Kasumi-1 (cell line): ENCODE measurements at regions not wholly inside any gene's neighbourhood (a gene's known extent, or its start where the extent isn't known, plus 50 kb on each side); places are given as distances from the start of the nearest gene placed in this dataset.
"Not testable (repeated sequence)": the region's sequence is repeated elsewhere in the genome, so short reads cannot be mapped to it uniquely, and the experiment has no call there.

ENCODE experiments used
- DNase-seq, 2 experiments: peaks; one replicate each; lab custom pipeline; 2025; lab: John Stamatoyannopoulos, UW

GRCh38 chr2:128660836-128661235 lies 342.2 kb upstream of the HS6ST1 start:
- DNase-seq: no peak

GRCh38 chr2:128661311-128661710 lies 342.6 kb upstream of the HS6ST1 start:
- no peak for DNase-seq

DNA sequence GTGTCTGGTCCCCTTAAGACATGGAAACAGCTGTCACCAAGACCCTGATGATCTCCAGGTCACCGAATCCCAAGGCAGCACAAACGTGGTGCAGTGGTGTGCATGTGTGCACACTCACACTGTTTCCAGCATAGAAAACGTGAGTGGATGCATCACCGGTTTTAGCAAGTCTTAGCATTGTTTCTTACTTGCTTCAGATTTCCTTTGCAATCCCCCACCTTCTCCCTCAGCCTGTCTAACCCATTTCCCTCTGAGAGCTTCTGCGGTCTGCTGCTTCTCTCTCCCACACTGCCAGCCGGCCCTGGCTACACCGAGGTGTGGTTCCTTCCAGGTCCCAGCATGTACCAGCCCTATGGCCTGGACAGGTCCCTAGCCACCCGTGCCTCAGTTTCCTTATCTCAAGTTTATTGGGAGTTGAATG lies 343.4 kb upstream of the HS6ST1 start:
- DNase-seq: peak; percentile 33 to 56

DNA sequence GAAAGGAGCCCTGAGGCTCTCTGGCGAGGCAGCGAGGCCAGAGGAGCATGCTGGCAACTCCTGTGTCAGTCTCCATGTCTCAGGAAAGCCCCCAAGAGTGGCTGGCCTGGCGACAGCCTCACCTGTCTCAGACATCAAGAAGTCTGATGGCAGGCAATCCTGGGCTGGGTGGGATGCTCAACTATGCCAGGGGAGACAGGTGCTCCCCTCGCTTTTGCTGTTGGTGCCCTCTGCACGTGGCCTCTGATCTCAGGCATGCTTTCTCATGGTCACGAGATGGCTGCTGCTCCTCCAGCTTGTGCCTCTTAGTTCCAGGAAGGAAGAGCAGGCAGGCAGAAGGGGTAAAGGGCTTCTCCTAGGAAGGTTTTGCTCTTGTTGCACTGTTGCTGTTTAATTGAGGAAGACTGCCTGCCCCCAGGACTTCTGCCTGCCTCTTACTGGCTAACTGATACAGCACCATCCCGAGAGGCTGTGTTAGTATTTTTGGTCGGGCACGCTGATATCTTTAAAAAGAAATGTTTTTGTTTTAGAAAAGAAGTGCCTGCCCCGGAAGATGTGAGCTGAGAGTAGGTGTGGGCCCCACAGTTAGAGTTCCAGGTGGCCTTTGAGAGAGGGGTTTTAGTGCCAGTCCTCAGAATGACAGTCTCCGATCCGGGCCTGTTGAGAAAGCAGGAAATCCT lies 344.8 kb upstream of the HS6ST1 start:
- DNase-seq: no peak

- peak in 1 of 2 experiments; percentile 11 for DNase-seq
Observed at GRCh38 chr2:128664499-128664971, 345.9 kb upstream of the HS6ST1 start.

DNA sequence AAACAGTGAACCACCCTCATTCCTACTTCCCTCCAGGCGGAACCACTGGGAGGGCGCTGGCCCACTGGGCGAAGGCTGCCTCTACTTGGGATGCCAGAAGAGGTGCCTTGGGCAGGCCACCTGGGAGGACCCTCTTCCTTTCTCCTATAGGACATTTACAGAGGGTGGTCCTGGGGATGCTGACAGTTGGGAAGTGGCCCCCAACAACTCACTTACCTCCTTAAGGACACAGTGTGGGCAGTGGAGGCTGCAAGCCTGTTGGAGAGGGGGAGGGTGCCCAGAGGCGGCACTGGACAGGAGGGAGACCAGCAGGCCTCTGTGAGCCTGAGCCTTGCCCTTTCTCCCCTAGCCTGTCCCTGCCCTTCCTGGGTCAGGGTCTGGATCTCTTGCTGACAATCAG lies 346.4 kb upstream of the HS6ST1 start:
- no peak for DNase-seq

- DNase-seq: no peak
Observed at GRCh38 chr2:128666596-128666995, 347.9 kb upstream of the HS6ST1 start.

- no peak for DNase-seq
Observed at GRCh38 chr2:128667391-128667790, 348.7 kb upstream of the HS6ST1 start.

DNA sequence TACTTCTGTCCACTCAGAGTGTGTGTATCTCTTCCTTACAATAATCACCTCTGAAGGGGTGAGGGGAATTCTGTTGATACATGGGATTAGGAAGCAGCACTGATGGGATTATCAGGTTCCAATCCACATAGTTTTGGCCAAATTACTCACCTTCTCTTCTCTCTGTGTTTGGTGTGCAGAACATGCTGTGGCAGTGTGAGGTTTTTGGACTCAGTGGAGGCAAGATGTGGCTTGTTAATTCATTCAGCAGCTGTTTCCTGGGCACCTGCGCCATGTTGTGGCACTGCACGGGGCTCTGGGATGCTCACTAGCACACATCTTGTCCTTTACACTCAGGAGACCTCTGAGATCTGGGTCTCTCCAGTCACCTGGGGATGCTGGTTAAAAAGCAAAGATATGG lies 350.3 kb upstream of the HS6ST1 start:
- no peak for DNase-seq

DNA sequence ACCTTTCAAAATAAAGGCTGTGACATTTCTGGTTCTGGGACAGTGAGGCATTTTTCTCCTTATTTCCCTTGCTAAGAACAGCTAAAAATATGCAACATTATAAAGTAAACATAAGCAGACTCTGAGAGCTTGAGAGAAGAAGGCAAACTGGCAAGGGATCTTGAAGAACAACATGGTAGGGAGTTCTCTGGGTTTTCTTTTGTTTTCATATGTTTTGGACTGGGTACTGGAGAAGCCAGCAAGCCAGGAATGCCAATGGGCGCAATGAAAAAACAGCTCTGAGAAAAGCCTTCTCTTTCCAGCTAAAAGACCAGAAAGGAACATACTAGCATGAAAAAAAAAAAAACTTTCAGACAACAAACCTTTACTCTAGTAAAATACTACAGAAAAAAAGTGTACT lies 351.4 kb upstream of the HS6ST1 start:
- no peak for DNase-seq

- DNase-seq: not testable (repeated sequence)
Observed at GRCh38 chr2:128671981-128672757, 353.5 kb upstream of the HS6ST1 start.

DNA sequence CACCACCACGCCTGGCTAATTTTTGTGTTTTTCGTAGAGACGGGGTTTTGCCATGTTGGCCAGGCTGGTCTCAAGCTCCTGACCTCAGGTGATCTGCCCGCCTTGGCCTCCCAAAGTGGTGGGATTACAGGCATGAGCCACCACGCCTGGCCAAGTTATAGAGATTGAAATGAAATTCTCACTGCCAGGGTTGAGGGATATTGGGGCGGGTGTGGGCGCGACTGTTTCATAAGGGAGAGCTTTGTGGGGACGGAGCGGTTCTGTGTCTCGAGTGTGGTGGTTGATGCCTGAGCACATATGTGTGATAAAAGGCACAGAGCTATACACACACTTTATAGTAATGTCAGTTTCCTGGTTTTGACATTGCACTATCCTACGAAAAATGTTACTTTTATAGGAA lies 361.0 kb upstream of the HS6ST1 start:
- not testable (repeated sequence) for DNase-seq

DNA sequence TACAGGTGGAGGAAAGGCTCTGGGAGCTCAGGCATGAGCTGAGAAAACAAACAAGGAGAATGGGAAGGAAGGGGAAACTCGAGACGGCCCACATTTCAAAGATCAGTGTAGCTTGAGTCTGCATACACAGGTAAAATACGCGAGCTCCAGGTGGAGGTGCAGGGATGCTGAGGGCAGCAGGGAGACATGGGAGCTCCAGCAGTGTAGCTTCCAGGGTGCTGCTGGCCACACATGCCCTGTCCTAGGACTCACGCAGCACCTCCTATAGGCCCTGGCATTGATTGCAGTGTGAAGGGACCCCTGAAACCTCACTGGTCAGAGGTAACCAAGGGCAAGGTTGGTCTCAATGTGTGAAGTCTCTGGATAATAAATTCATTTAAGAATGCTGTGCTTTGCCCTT lies 362.8 kb upstream of the HS6ST1 start:
- no peak for DNase-seq

DNA sequence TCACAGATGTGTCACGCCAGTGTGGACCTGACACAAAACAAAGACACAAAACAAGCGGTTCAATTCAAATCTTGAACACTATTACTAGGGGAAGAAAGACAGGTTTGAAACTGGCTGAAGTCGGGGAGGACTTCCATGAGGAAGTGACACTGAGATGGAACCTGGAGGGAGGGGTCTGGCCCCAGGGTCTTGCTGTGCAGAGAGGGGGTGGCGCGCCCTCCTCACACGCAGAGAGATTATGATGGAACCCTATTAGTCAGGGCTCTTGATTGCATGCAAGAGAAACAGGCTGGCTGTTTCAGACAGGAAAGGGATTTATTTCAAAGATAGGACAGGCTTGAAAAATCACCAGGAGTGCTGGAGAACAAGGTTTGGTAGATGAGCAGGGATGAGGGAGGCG lies 363.6 kb upstream of the HS6ST1 start:
- DNase-seq: no peak

GRCh38 chr2:128682729-128683284 lies 364.1 kb upstream of the HS6ST1 start:
- no peak for DNase-seq

DNA sequence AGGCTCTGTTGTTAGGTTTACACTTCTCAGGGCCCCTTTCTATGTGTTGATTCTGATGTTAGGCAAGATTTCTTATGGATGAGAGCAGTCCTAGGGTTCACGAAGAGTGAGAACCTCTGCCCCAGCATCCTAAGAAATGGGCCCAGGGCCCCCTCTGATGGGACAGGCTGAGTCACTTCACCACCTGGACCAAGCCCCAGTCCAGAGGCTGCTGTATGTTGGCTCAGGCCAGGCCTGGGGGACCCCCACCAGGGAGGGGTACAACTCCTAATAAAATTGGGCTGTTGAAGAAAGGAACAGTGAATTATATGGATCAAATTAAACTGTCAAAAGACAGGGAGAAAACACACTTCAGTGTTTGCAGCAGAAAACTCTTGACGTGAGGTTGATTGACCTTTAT lies 365.9 kb upstream of the HS6ST1 start:
- no peak for DNase-seq

DNA sequence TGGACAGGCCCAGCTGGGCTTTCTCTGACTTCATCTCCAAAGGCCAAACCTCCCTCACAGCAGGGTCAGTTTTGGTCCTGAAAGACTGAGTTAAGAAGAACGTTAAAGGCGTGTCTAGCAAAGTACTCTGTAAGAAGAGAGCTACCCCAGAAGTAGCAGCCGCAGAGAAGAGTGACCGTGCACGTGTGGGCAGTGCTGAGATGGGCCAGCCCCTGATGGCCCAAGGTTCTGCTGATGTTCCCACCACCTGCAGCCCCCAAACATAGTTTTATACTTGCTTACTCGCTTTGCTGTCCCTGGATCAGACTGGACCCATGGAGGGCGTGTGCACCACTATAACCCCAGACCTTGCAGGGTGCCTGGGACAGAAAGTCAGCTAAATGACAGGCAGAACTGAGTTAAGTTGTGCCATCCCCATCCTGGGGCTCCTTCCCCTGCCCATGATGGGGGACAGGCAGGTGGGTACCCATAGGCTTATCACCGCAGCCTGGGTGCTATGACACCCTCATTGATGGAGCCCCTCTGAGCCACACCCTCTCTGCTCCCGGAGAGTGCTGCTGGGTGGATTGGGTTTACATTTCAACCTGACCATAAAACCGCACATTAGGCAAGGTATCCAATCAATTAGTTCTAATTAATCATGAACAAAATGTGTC lies 367.3 kb upstream of the HS6ST1 start:
- no peak for DNase-seq

GRCh38 chr2:128686497-128686859 lies 367.8 kb upstream of the HS6ST1 start:
- DNase-seq: peak; percentile 76 to 85

GRCh38 chr2:128686881-128687555 lies 368.4 kb upstream of the HS6ST1 start:
- no peak for DNase-seq

GRCh38 chr2:128687565-128687964 lies 368.9 kb upstream of the HS6ST1 start:
- DNase-seq: no peak

GRCh38 chr2:128689971-128690370 lies 371.3 kb upstream of the HS6ST1 start:
- DNase-seq: no peak

DNA sequence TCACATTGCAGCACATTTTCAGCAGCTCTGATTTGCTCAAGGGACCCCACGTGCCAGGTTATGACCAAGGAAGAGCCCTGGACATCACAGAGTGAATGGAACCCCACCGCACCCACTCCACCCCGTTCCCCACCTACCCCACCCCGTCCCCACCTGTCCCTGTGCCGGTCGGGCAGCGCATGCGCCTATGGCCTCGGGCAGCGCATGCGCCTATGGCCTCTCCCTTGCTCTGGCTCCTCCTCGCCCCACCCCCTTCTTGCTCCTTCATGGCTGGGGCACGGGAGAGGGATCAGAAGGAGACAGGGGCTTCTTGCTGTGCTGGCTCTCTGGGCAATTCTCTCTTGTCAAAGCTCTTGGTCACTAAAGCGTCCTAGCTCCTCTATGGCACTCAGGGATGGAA lies 371.8 kb upstream of the HS6ST1 start:
- no peak for DNase-seq
